GM12875 (cell line): ENCODE measurements at regions not wholly inside any gene's neighbourhood (a gene's known extent, or its start where the extent isn't known, plus 50 kb on each side); places are given as distances from the start of the nearest gene placed in this dataset.
"Not testable (repeated sequence)": the region's sequence is repeated elsewhere in the genome, so short reads cannot be mapped to it uniquely, and the experiment has no call there.

Experiments used
- H3K4me3 ChIP-seq: one replicate; pipeline ENCODE4 v1.5.1; 2011; ENCODE audit warnings: low read depth, low read length, control low read depth
- TF ChIP-seq, protein P1 (sequence below): IDR thresholded peaks from 2 replicates; pipeline ENCODE4 v1.5.1; 2011; ENCODE audit warnings: low read depth, mild to moderate bottlenecking, control low read depth, inconsistent platforms, low read length, moderate library complexity, borderline replicate concordance; ENCODE audit not compliant: insufficient read depth

DNA sequence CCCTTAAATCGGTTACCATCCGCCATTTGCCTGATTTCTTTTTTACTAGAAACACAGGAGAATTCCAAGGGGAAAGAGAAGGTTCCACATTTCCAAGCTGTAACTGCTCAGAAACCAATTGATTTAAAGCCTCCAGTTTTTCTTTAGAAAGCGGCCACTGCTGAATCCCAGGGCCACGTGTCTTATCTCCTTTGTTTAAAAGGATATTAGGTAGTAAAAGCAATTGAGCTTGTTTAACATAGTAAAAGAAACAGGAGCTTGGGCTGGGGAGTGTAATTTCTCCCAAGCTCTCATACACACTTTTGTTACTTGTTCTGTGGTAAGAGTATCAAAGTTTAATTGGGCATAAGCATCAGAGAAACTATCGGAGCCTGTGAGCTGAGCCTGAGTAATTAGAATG lies 180.0 kb downstream of the OTOP1 start:
- not testable (repeated sequence) for H3K4me3 ChIP-seq

- not testable (repeated sequence) for H3K4me3 ChIP-seq
Measured at GRCh38 chr4:4047202-4047601, 179.5 kb downstream of the OTOP1 start.

DNA sequence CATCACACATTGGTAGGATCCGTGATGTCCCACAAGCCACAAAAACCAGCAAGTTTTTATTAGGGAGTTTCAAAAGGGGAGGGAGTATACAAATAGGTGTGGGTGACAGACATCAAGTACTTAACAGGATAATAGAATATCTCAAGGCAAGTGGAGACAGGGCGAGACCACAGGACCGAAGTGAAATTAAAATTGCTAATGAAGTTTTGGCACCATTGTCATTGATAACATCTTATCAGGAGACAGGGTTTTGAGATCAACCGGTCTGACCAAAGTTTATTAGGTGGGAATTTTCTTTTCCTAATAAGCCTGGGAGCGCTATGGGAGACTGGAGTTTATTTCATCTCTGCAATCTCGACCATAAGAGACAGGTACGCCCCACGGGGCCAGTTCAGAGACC lies 178.5 kb downstream of the OTOP1 start:
- H3K4me3 ChIP-seq = not testable (repeated sequence)

- H3K4me3 ChIP-seq = not testable (repeated sequence)
Measured at GRCh38 chr4:4050781-4051180, 175.9 kb downstream of the OTOP1 start.

GRCh38 chr4:4052933-4053332 lies 173.8 kb downstream of the OTOP1 start:
- not testable (repeated sequence) for H3K4me3 ChIP-seq

- H3K4me3 ChIP-seq = not testable (repeated sequence)
Measured at GRCh38 chr4:4057226-4057625, 169.5 kb downstream of the OTOP1 start.

DNA sequence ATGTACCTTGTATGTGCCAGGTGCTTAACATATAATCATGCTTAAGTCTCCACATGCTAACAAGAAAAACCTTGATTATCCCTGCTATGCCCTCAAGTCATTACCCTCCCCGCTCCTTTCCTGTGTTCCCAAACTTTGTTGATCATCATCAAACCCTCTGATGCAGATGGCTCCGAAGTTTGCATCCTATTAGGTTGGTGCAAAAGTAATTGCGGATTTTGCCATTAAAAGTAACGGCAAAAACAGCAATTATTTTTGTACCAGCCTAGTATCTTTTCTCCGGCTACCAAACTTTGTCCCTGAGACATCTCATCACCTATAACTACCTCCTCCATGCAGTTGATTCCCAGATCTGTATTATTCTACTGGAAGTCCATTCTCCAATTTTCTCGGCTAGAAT lies 142.6 kb downstream of the OTOP1 start:
- H3K4me3 ChIP-seq = not testable (repeated sequence)

GRCh38 chr4:4089716-4090419 lies 136.9 kb downstream of the OTOP1 start:
- H3K4me3 ChIP-seq = not testable (repeated sequence)

DNA sequence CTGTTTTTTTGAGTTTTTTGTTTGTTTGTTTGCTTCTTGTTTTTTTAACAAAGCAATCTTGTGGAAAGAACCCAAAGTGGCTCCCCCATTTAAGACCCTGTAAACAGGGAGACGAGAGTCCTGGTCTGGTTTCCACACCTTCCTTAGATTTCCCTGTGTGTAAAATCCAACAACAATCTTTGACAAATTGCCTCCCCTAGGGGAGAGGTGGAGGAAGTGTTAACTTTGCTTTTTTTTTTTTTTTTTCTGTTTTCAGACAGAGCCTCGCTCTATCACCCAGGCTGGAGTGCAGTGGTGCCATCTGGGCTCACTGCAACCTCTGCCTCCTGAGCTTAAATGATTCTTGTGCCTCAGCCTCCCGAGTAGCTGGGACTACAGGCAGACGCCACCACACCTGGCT lies 136.0 kb downstream of the OTOP1 start:
- not testable (repeated sequence) for H3K4me3 ChIP-seq

DNA sequence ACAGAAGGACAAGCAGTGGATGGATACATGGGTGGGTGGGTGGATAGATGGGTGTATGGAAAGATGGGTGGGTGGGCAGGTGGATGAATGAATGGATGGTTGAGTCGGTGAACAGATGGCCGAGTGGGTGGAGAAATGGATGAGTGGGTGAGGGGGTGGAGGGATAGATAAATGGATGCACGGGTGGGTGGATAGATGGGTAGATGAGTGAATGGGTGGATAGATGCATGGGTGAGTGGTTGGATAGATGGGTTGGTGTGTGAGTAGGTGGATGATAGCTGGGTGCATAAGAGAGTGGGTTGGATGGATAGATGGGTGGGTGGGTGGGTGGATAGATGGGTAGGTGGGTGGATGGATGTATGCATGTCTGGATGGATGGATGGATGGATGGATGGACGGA lies 134.6 kb downstream of the OTOP1 start:
- not testable (repeated sequence) for H3K4me3 ChIP-seq

DNA sequence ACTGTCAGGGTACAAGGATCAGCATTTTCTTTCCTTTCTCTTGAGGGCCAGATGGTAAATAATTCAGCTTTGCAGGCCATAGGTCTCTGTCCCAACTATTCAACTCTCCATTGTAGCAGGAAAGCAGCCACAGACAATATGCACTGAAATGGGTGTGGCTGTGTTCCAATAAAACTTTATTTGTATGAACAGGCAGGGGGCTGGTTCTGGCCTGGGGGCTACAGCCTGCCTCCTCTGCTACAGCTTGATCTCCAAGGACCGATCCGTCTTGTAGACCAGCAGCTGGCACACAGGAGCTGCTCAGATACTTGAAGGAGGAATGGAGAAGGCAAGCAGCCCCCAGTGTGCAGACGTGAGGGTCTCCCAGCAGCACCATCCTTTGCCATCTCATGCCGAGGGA lies 127.1 kb downstream of the OTOP1 start:
- H3K4me3 ChIP-seq = not testable (repeated sequence)

DNA sequence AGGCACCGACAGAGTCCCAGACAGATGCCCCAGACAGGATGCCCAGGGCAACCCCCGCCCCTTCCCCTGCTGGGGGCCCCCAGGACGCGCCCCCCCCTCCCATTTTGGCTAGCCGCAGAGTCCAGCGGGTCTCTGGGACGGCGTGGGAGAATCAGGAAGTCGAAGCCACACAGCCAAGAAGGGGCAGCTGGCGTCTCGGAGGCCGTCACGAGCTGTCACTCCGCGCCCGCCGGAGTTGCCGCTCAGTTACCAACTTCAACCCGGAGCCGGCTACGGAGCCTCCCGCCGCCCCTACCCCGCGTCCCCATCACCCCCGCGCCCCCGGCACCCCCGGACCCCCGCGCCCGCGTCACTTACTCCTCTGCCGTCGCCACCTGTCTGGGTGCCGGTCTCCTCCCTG lies 119.8 kb downstream of the OTOP1 start:
- not testable (repeated sequence) for H3K4me3 ChIP-seq

GRCh38 chr4:4107411-4108107 lies 119.2 kb downstream of the OTOP1 start:
- not testable (repeated sequence) for H3K4me3 ChIP-seq
- TF ChIP-seq, protein P1, sequence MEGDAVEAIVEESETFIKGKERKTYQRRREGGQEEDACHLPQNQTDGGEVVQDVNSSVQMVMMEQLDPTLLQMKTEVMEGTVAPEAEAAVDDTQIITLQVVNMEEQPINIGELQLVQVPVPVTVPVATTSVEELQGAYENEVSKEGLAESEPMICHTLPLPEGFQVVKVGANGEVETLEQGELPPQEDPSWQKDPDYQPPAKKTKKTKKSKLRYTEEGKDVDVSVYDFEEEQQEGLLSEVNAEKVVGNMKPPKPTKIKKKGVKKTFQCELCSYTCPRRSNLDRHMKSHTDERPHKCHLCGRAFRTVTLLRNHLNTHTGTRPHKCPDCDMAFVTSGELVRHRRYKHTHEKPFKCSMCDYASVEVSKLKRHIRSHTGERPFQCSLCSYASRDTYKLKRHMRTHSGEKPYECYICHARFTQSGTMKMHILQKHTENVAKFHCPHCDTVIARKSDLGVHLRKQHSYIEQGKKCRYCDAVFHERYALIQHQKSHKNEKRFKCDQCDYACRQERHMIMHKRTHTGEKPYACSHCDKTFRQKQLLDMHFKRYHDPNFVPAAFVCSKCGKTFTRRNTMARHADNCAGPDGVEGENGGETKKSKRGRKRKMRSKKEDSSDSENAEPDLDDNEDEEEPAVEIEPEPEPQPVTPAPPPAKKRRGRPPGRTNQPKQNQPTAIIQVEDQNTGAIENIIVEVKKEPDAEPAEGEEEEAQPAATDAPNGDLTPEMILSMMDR = peak; percentile 90

DNA sequence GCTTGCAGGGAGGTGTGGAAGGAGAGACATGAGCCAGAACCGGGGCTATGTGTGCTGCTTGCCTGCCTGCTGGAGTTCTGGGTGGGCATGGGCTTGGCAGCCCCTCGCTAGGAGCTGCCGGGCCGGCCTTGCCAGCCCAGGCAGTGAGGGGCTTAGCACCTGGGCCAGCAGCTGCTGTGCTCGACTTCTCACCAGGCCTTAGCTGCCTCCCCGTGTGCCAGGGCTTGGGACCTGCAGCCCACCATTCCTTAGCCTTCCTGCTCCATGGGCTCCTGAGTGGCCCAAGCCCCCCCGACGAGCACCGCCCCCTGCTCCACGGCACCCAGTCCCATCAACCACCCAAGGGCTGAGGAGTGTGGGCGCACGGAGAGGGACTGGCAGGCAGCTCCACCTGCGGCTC lies 111.3 kb downstream of the OTOP1 start:
- H3K4me3 ChIP-seq = not testable (repeated sequence)

DNA sequence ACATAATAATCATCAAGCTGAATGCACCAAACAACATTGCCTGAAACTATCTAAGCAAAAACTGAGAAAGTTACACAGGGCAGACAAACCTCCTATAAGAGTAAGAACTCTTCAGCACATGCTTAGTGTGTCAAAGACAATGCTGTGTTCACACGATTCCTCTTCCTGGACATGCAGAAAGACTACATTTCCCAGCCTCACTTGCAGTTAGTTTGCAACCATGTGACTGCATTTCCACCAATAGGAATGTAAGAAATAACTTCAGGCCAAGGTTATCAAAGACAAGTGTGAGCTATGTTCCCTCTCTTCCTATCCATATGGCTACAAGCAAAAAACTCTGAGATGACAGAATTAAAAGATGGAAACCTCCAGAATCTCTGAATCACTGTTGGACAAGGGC lies 109.8 kb downstream of the OTOP1 start:
- not testable (repeated sequence) for H3K4me3 ChIP-seq

DNA sequence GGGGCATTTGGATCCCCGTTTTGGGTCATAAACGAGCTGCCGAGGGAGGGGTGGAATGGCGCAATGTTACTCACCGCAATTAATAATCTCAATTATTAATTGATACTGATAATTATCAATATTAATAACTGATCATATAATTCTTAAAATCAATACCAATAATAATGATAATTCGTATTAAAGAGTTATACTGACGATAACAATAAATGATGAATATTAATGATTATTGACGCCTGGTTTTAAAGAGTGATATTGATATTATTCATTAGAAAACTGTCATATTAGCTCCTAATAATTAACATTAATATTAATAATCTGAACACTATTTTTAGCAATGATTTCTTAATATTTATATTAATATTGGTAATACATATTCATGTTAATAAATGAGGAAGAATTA lies 92.4 kb downstream of the OTOP1 start:
- H3K4me3 ChIP-seq = not testable (repeated sequence)

GRCh38 chr4:4136621-4137020 lies 90.1 kb downstream of the OTOP1 start:
- not testable (repeated sequence) for H3K4me3 ChIP-seq
